A549 (cell line): ENCODE measurements at regions not wholly inside any gene's neighbourhood (a gene's known extent, or its start where the extent isn't known, plus 50 kb on each side); places are given as distances from the start of the nearest gene placed in this dataset.

ENCODE experiments used
- ATAC-seq, 2 experiments: fragments of 200-7000 bp in 1 of 2; fragments of >200 bp in 1 of 2; cut with Nextera tagmentation in 1 of 2; cut with Tn5 transposase in 1 of 2; 3 replicates each; pipeline versions ENCODE4 v1.8.0 to v1.9.1; 2018 to 2020; ENCODE audit warnings: mild to moderate bottlenecking in 1 of 2, moderate library complexity in 1 of 2
- CTCF ChIA-PET: fragments of 300-600 bp; sonication (Branson Sonifier 250); formaldehyde crosslinking; extraction: SDS; loops from one replicate; lab custom pipeline; 2021; ENCODE audit warnings: antibody characterized with exemption, inconsistent platforms; lab: Yijun Ruan, JAX
- POLR2A ChIA-PET: fragments of 350-600 bp; formaldehyde crosslinking; extraction: SDS; loops from one replicate; lab custom pipeline; 2021; ENCODE audit warnings: antibody characterized with exemption, inconsistent platforms; lab: Yijun Ruan, JAX
- DNase-seq, 2 experiments: peaks; one replicate each; pipeline versions ENCODE4 v3.0.0 to v3.0.0-alpha.2; 2011 to 2016; ENCODE audit warnings: low read depth in 1 of 2, low spot score in 1 of 2
- FAIRE-seq: peaks from 2 replicates; lab custom pipeline; 2011; peaks lifted over from hg19 to GRCh38; lab: Jason Lieb, UNC
- H3K27ac ChIP-seq, 2 experiments: fragments of >200 bp; sonication (Bioruptor Twin); formaldehyde crosslinking; 3 replicates each; pipeline ENCODE4 v1.5.1; 2016 to 2017
- H3K4me1 ChIP-seq: fragments of >200 bp; sonication (Bioruptor Twin); formaldehyde crosslinking; 3 replicates; pipeline ENCODE4 v1.6.1; 2016
- H3K4me2 ChIP-seq: fragments of >200 bp; sonication (Bioruptor Twin); formaldehyde crosslinking; 3 replicates; pipeline ENCODE4 v1.6.1; 2016
- H3K4me3 ChIP-seq: fragments of >200 bp; sonication (Bioruptor Twin); formaldehyde crosslinking; 3 replicates; pipeline ENCODE4 v1.5.1; 2016
- H3K9me3 ChIP-seq: fragments of >200 bp; sonication (Bioruptor Twin); formaldehyde crosslinking; 3 replicates; pipeline ENCODE4 v1.6.1; 2016
- CBX8 ChIP-seq: fragments of 200-600 bp; sonication (generic); IDR thresholded peaks from 2 replicates; pipeline ENCODE4 v1.6.1; 2016
- CEBPB ChIP-seq, 2 experiments: fragments of >200 bp in 1 of 2; sonication (Bioruptor Twin) in 1 of 2; formaldehyde crosslinking in 1 of 2; IDR thresholded peaks; 2 replicates each; pipeline ENCODE4 v1.6.1; 2012 to 2016
- CHD2 ChIP-seq: fragments of 150-350 bp; IDR thresholded peaks from 2 replicates; pipeline ENCODE4 v1.6.1; 2014; ENCODE audit warnings: low read length; ENCODE audit not compliant: partially characterized antibody
- CHD4 ChIP-seq: fragments of 200-600 bp; sonication (generic); IDR thresholded peaks from 2 replicates; pipeline ENCODE4 v1.6.1; 2016; ENCODE audit warnings: antibody characterized with exemption, mild to moderate bottlenecking, borderline replicate concordance
- EP300 ChIP-seq, 2 experiments: fragments of >200 bp; sonication (Bioruptor Twin); formaldehyde crosslinking; IDR thresholded peaks; 2 replicates in 1 of 2; 3 replicates in 1 of 2; pipeline ENCODE4 v1.6.1; 2016 to 2017
- FOSB ChIP-seq: fragments of 250-450 bp; sonication (Bioruptor Pico); IDR thresholded peaks from 2 replicates; pipeline ENCODE4 v1.5.0; 2020; ENCODE audit warnings: mild to moderate bottlenecking, moderate library complexity
- FOSL2 ChIP-seq, 2 experiments: fragments of 450-650 bp in 1 of 2; fragments of >200 bp in 1 of 2; sonication (Bioruptor Twin) in 1 of 2; formaldehyde crosslinking; IDR thresholded peaks; 2 replicates each; pipeline versions ENCODE4 v1.5.0 to v1.6.1; 2016 to 2020; ENCODE audit warnings: mild to moderate bottlenecking in 1 of 2, moderate library complexity in 1 of 2
- GATA3 ChIP-seq: IDR thresholded peaks from 2 replicates; pipeline ENCODE4 v1.6.1; 2012; ENCODE audit warnings: borderline replicate concordance
- HDAC2 ChIP-seq: fragments of 200-600 bp; sonication (generic); IDR thresholded peaks from 2 replicates; pipeline ENCODE4 v1.6.1; 2016
- HOXA7 ChIP-seq: fragments of 250-450 bp; sonication (Bioruptor Pico); IDR thresholded peaks from 2 replicates; pipeline ENCODE4 v1.5.0; 2020; ENCODE audit warnings: mild to moderate bottlenecking, moderate library complexity
- HOXB13 ChIP-seq: fragments of 250-450 bp; sonication (Bioruptor Pico); IDR thresholded peaks from 2 replicates; pipeline ENCODE4 v1.5.0; 2020; ENCODE audit warnings: low read depth, mild to moderate bottlenecking, moderate library complexity
- JUN ChIP-seq, 2 experiments: fragments of >200 bp; sonication (Bioruptor Twin); formaldehyde crosslinking; IDR thresholded peaks; 2 replicates in 1 of 2; 3 replicates in 1 of 2; pipeline ENCODE4 v1.6.1; 2016 to 2017
- KDM1A ChIP-seq: fragments of 200-600 bp; sonication (generic); IDR thresholded peaks from 2 replicates; pipeline ENCODE4 v1.6.1; 2016; ENCODE audit warnings: low read depth, mild to moderate bottlenecking
- MAFK ChIP-seq: fragments of 450-650 bp; IDR thresholded peaks from 2 replicates; pipeline ENCODE4 v1.6.1; 2014; ENCODE audit not compliant: partially characterized antibody
- MAX ChIP-seq: IDR thresholded peaks from 2 replicates; pipeline ENCODE4 v1.6.1; 2012
- NFE2L2 ChIP-seq: fragments of 150-350 bp; conservative IDR thresholded peaks from 2 replicates; pipeline ENCODE4 v1.6.1; 2014; ENCODE audit warnings: low read length
- NPAS2 ChIP-seq: fragments of 250-450 bp; sonication (Bioruptor Pico); IDR thresholded peaks from 2 replicates; pipeline ENCODE4 v1.8.0; 2022; ENCODE audit warnings: mild to moderate bottlenecking, moderate library complexity, borderline replicate concordance
- PHF8 ChIP-seq: fragments of 200-600 bp; sonication (generic); IDR thresholded peaks from 2 replicates; pipeline ENCODE4 v1.6.1; 2016; ENCODE audit warnings: low read depth, mild to moderate bottlenecking, antibody characterized with exemption, moderate library complexity, borderline replicate concordance
- POLR2A ChIP-seq: IDR thresholded peaks from 2 replicates; pipeline ENCODE4 v1.6.1; 2012; ENCODE audit warnings: mild to moderate bottlenecking, low read length
- POLR2AphosphoS2 ChIP-seq: conservative IDR thresholded peaks from 2 replicates; pipeline ENCODE4 v1.6.1; 2012; ENCODE audit warnings: low read length, improper control_type of control experiment, inconsistent platforms
- RARB ChIP-seq: fragments of 250-450 bp; sonication (Bioruptor Pico); IDR thresholded peaks from 2 replicates; pipeline ENCODE4 v1.8.0; 2021; ENCODE audit warnings: mild to moderate bottlenecking, moderate library complexity
- REST ChIP-seq: fragments of 200-600 bp; sonication (generic); IDR thresholded peaks from 2 replicates; pipeline ENCODE4 v1.6.1; 2016; ENCODE audit warnings: antibody characterized with exemption, mild to moderate bottlenecking, moderate library complexity
- RFX5 ChIP-seq: fragments of 450-650 bp; IDR thresholded peaks from 2 replicates; pipeline ENCODE4 v1.7.1; 2014; ENCODE audit warnings: antibody characterized with exemption, mild to moderate bottlenecking, moderate library complexity
- SREBF2 ChIP-seq: fragments of 450-650 bp; IDR thresholded peaks from 2 replicates; pipeline ENCODE4 v1.6.1; 2014; ENCODE audit warnings: mild to moderate bottlenecking, moderate library complexity
- TP53 ChIP-seq: fragments of 250-450 bp; sonication (Bioruptor Pico); IDR thresholded peaks from 2 replicates; pipeline ENCODE4 v1.5.0; 2021; ENCODE audit warnings: mild to moderate bottlenecking, moderate library complexity
- USF2 ChIP-seq: fragments of 450-650 bp; IDR thresholded peaks from 2 replicates; pipeline ENCODE4 v1.6.1; 2014; ENCODE audit warnings: antibody characterized with exemption
- ZFP36 ChIP-seq: fragments of 450-650 bp; IDR thresholded peaks from 2 replicates; pipeline ENCODE4 v1.6.1; 2014; ENCODE audit warnings: borderline replicate concordance; ENCODE audit not compliant: partially characterized antibody
- ZNF302 ChIP-seq: fragments of 250-450 bp; sonication (Bioruptor Pico); IDR thresholded peaks from 2 replicates; pipeline ENCODE4 v1.9.0; 2021; ENCODE audit warnings: inconsistent platforms, mild to moderate bottlenecking, moderate library complexity
- WGBS: methylation state at CpG from one replicate; pipeline ENCODE4 v1.1.6; 2017; ENCODE audit errors: missing lambda C conversion rate; 5-methylcytosine and 5-hydroxymethylcytosine counted together

GRCh38 chr2:66762761-66763160 is 327.8 kb downstream of the MEIS1 start:
- Histone ChIP-seq H3K4me1 (no peaks in the 10 kb centered on the region), H3K4me3 (no peak overlapping the region), H3K4me2 (no peak overlapping the region), H3K27ac (no peak overlapping the region), H3K9me3 (no peaks in the 10 kb centered on the region)
- no peak for DNase-seq
- FAIRE-seq: no peak
- POLR2A ChIA-PET: no interaction called here
- TF ChIP-seq CEBPB (IDR thresholded peaks at IDR 0.05) (no peak), RFX5 (no peak), FOSL2 (IDR thresholded peaks at IDR 0.05) (no peak), FOSL2 (CRISPR knock-in tag; IDR thresholded peaks at IDR 0.05) (no peak), SREBF2 (no peak), CHD2 (no peak), CHD4 (no peak), JUN (IDR thresholded peaks at IDR 0.05) (no peak), KDM1A (no peak), RARB (CRISPR knock-in tag) (no peak), REST (no peak), HOXA7 (CRISPR knock-in tag) (no peak), HDAC2 (no peak)
- no peak for ATAC-seq
- CTCF ChIA-PET: no interaction called here
- WGBS: 91% methylated on average over 25 of the region's 25 CpGs

GRCh38 chr2:66766582-66766981 is 331.7 kb downstream of the MEIS1 start:
- POLR2A ChIA-PET: no interaction called here
- ATAC-seq (no peak), FAIRE-seq (no peak), DNase-seq (no peak)
- Histone ChIP-seq H3K4me1 (peaks cover 5% of the 10 kb centered on the region; the same call in 2 of the 3 replicates), H3K4me3 (no peak overlapping the region), H3K27ac (no peak overlapping the region), H3K4me2 (no peak overlapping the region), H3K9me3 (no peaks in the 10 kb centered on the region)
- CTCF ChIA-PET: no interaction called here
- 53% methylated on average over 3 of the region's 3 CpGs for WGBS
- TF ChIP-seq RFX5 (no peak), USF2 (no peak), ZNF302 (CRISPR knock-in tag) (no peak), NFE2L2 (no peak), MAFK (no peak), POLR2A (no peak), PHF8 (no peak), EP300 (IDR thresholded peaks at IDR 0.05) (no peak), POLR2AphosphoS2 (no peak), NPAS2 (CRISPR knock-in tag) (no peak), ZFP36 (no peak), CBX8 (no peak), HOXA7 (CRISPR knock-in tag) (no peak), HDAC2 (no peak), GATA3 (no peak), HOXB13 (no peak), TP53 (no peak), FOSB (CRISPR knock-in tag) (no peak), MAX (no peak)
